IPS-NIHi11 (cell line): ENCODE measurements at regions not wholly inside any gene's neighbourhood (a gene's known extent, or its start where the extent isn't known, plus 50 kb on each side); places are given as distances from the start of the nearest gene placed in this dataset.
A peak's percentile ranks its signal among the peaks of the same experiment; 100 is the strongest.

Source experiments
- DNase-seq: peaks from one replicate; pipeline ENCODE4 v3.0.0; 2012; ENCODE audit warnings: mixed read lengths, low spot score

GRCh38 chr14:31944256-31945073 lies 132.6 kb upstream of the ARHGAP5 start:
- no peak for DNase-seq

- no peak for DNase-seq
These were observed 132.0 kb upstream of the ARHGAP5 start for GRCh38 chr14:31945074-31945613.

GRCh38 chr14:31945701-31946100 lies 131.4 kb upstream of the ARHGAP5 start:
- DNase-seq: no peak

- DNase-seq: no peak
These were observed 130.0 kb upstream of the ARHGAP5 start for GRCh38 chr14:31947076-31947475.

GRCh38 chr14:31947680-31948595 lies 129.2 kb upstream of the ARHGAP5 start:
- DNase-seq: no peak

GRCh38 chr14:31949709-31950108 lies 127.4 kb upstream of the ARHGAP5 start:
- no peak for DNase-seq

GRCh38 chr14:31950331-31950730 lies 126.8 kb upstream of the ARHGAP5 start:
- no peak for DNase-seq

- peak; percentile 42 for DNase-seq
These were observed 126.1 kb upstream of the ARHGAP5 start for GRCh38 chr14:31950764-31951637.

GRCh38 chr14:31951638-31951964 lies 125.5 kb upstream of the ARHGAP5 start:
- DNase-seq: no peak

GRCh38 chr14:31952573-31952972 lies 124.5 kb upstream of the ARHGAP5 start:
- DNase-seq: no peak

GRCh38 chr14:31953210-31953609 lies 123.9 kb upstream of the ARHGAP5 start:
- DNase-seq: no peak

- no peak for DNase-seq
These were observed 122.1 kb upstream of the ARHGAP5 start for GRCh38 chr14:31954991-31955390.

GRCh38 chr14:31955936-31956579 lies 121.0 kb upstream of the ARHGAP5 start:
- no peak for DNase-seq

GRCh38 chr14:31957565-31957964 lies 119.5 kb upstream of the ARHGAP5 start:
- no peak for DNase-seq

- DNase-seq: no peak
These were observed 117.1 kb upstream of the ARHGAP5 start for GRCh38 chr14:31960039-31960438.

- DNase-seq: no peak
These were observed 115.2 kb upstream of the ARHGAP5 start for GRCh38 chr14:31961896-31962295.

GRCh38 chr14:31962920-31963319 lies 114.2 kb upstream of the ARHGAP5 start:
- no peak for DNase-seq

- DNase-seq: no peak
These were observed 113.5 kb upstream of the ARHGAP5 start for GRCh38 chr14:31963587-31963986.

- DNase-seq: no peak
These were observed 112.6 kb upstream of the ARHGAP5 start for GRCh38 chr14:31964490-31964889.

GRCh38 chr14:31965071-31965734 lies 111.9 kb upstream of the ARHGAP5 start:
- no peak for DNase-seq
